Transverse colon (tissue), 4 donors: ENCODE measurements at regions not wholly inside any gene's neighbourhood (a gene's known extent, or its start where the extent isn't known, plus 50 kb on each side); places are given as distances from the start of the nearest gene placed in this dataset.

Experiments used
- DNase-seq: peaks from one replicate; pipeline ENCODE4 v3.0.0-alpha.2; 2019
- H3K27ac ChIP-seq, 4 donors: fragments of 200-600 bp; sonication (generic); 2 replicates each; pipeline ENCODE4 v1.5.1; 2016 to 2018; ENCODE audit warnings: inconsistent platforms in 4 of 4
- H3K27me3 ChIP-seq: fragments of 200-600 bp; sonication (generic); 2 replicates; pipeline ENCODE4 v1.5.1; 2017; ENCODE audit warnings: inconsistent platforms
- H3K36me3 ChIP-seq, 4 donors: fragments of 200-600 bp; sonication (generic); 2 replicates each; pipeline ENCODE4 v1.5.1; 2017 to 2019; ENCODE audit warnings: inconsistent platforms in 4 of 4
- H3K4me1 ChIP-seq, 4 donors: fragments of 200-600 bp; sonication (generic); 2 replicates each; pipeline ENCODE4 v1.5.1; 2017 to 2020; ENCODE audit warnings: inconsistent platforms in 4 of 4
- H3K4me3 ChIP-seq, 4 donors: fragments of 200-600 bp; sonication (generic); 1 replicate in 1 of 4; 2 replicates in 3 of 4; pipeline versions ENCODE4 v1.5.1 to v1.6.1; 2017 to 2019; ENCODE audit warnings: inconsistent platforms in 4 of 4
- H3K9me3 ChIP-seq, 2 donors: fragments of 200-600 bp; sonication (generic); 2 replicates each; pipeline ENCODE4 v1.5.1; 2017 to 2019; ENCODE audit warnings: inconsistent platforms in 2 of 2
- EP300 ChIP-seq: sonication (generic); formaldehyde crosslinking; IDR thresholded peaks from one replicate; pipeline ENCODE4 v1.6.1; 2017; ENCODE audit warnings: antibody characterized with exemption, low read depth
- POLR2A ChIP-seq: fragments of 450-650 bp; IDR thresholded peaks from one replicate; pipeline ENCODE4 v1.6.1; 2016; ENCODE audit warnings: antibody characterized with exemption, mild to moderate bottlenecking, moderate library complexity
- POLR2AphosphoS5 ChIP-seq, 3 donors: sonication (generic); formaldehyde crosslinking; IDR thresholded peaks; one replicate each; pipeline ENCODE4 v1.6.1; 2016; ENCODE audit warnings: antibody characterized with exemption in 3 of 3
- WGBS, 2 donors: methylation state at CpG; one replicate each; pipeline ENCODE4 v1.1.5; 2018; ENCODE audit warnings: low coverage in 1 of 2; 5-methylcytosine and 5-hydroxymethylcytosine counted together
- in situ Hi-C, 4 donors: fragments of 200-750 bp; cut with MboI; loops; one replicate each; pipeline versions ENCODE4 v1.15.0 to v1.15.1; 2017; ENCODE audit warnings: low sequenced_read_pairs in 3 of 4, low pct_ligation_motif_present in 1 of 4, low pct_unique_long_range_greater_than_20kb in 1 of 4
- intact Hi-C: fragments of 100-400 bp; cut with DNase I; formaldehyde crosslinking; loops from one replicate; pipeline ENCODE4 v1.15.1; 2023; ENCODE audit warnings: low total_unique reads
- TF ChIP-seq, protein P1 (sequence below), 5 experiments: fragments of 200-600 bp in 3 of 5; fragments of 450-650 bp in 2 of 5; sonication (generic) in 3 of 5; IDR thresholded peaks; 1 replicate in 2 of 5; 2 replicates in 3 of 5; pipeline ENCODE4 v1.5.1; 2016 to 2017; ENCODE audit warnings: antibody characterized with exemption in 5 of 5, inconsistent platforms in 3 of 5, mild to moderate bottlenecking in 2 of 5, moderate library complexity in 1 of 5

DNA sequence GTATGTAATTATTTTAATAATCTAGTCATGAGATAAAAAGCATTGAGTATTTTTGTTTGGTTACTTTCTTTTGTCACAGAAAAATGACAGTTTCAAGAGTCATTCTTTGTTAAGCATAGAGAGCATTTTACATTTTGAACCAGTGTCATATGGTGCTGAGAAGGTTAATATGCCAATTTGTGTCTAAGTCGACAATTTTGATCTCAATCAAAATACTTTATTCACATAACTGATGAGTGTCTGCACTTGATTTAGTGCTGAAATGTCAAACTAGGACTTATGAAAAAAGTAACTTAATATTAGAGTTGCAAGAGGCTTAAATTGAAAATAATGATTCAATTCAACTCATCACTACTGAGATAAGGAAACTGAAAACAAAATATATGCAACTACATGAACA is 1804.6 kb upstream of the ACO1 start:
- WGBS, 2 donors, result 74 to 81% methylated on average over 1 of the region's 1 CpG
- TF ChIP-seq EP300 (no peak), POLR2A (no peak), POLR2AphosphoS5 (IDR thresholded peaks at IDR 0.05) (no peak)
- TF ChIP-seq, protein P1, sequence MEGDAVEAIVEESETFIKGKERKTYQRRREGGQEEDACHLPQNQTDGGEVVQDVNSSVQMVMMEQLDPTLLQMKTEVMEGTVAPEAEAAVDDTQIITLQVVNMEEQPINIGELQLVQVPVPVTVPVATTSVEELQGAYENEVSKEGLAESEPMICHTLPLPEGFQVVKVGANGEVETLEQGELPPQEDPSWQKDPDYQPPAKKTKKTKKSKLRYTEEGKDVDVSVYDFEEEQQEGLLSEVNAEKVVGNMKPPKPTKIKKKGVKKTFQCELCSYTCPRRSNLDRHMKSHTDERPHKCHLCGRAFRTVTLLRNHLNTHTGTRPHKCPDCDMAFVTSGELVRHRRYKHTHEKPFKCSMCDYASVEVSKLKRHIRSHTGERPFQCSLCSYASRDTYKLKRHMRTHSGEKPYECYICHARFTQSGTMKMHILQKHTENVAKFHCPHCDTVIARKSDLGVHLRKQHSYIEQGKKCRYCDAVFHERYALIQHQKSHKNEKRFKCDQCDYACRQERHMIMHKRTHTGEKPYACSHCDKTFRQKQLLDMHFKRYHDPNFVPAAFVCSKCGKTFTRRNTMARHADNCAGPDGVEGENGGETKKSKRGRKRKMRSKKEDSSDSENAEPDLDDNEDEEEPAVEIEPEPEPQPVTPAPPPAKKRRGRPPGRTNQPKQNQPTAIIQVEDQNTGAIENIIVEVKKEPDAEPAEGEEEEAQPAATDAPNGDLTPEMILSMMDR (IDR thresholded peaks at IDR 0.05), result no peak
- Histone ChIP-seq H3K4me1 (no peaks in the 10 kb centered on the region), H3K27ac (no peak overlapping the region), H3K27me3 (no peaks in the 10 kb centered on the region), H3K9me3 (no peaks in the 10 kb centered on the region), H3K4me3 (no peak overlapping the region), H3K36me3 (no peaks in the 10 kb centered on the region)
- intact Hi-C loops (no loop called here), in situ Hi-C loops (no loop called here)
- no peak for DNase-seq

DNA sequence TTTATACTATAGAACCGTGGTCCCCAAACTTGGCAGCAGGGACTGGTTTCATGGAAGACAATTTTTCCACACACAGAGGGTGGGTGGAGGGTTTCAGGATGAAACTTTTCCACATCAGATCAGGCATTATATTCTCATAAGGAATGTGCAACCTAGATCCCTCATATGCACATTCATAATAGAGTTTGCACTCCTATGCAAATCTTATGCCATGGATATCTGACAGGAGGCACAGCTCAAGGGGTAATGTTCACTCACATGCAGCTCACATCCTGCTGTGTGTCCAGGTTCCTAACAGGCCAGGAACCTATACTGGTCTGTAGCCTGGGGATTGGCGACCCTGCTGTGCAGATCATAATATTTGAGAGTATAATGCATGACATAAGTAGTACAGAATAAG is 1802.2 kb upstream of the ACO1 start:
- in situ Hi-C loops, result no loop called here
- H3K27ac ChIP-seq, result no peak overlapping the region
- no peaks in the 10 kb centered on the region for H3K36me3 ChIP-seq
- WGBS, 2 donors, result 46 to 100% methylated on average over 1 to 2 of the region's 2 CpGs
- no peak for DNase-seq
- intact Hi-C loops, result no loop called here
- no peaks in the 10 kb centered on the region for H3K9me3 ChIP-seq
- no peaks in the 10 kb centered on the region for H3K4me1 ChIP-seq
- TF ChIP-seq POLR2A (no peak), EP300 (no peak), POLR2AphosphoS5 (IDR thresholded peaks at IDR 0.05) (no peak)
- H3K27me3 ChIP-seq, result no peaks in the 10 kb centered on the region
- H3K4me3 ChIP-seq, result no peak overlapping the region

DNA sequence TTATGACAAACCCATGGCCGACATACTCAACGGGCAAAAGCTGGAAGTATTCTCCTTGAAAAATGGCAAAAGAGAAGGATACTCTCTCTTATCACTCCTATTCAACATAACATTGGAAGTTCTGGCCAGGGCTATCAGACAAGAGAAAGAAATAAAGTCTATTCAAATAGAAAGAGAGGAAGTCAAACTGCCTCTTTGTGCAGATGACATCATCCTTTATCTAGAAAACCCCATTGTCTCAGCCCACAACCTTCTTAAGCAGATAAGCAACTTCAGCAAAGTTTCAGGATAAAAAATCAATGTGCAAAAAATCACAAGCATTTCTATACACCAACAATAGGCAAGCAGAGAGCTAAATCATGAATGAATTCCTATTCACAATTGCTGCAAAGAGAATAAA is 1799.9 kb upstream of the ACO1 start:
- Histone ChIP-seq H3K4me3 (no peak overlapping the region), H3K4me1 (no peaks in the 10 kb centered on the region), H3K9me3 (no peaks in the 10 kb centered on the region), H3K27me3 (no peaks in the 10 kb centered on the region), H3K27ac (no peak overlapping the region), H3K36me3 (no peaks in the 10 kb centered on the region)
- in situ Hi-C loops (no loop called here), intact Hi-C loops (no loop called here)
- no peak for TF ChIP-seq POLR2AphosphoS5 (IDR thresholded peaks at IDR 0.05)
- TF ChIP-seq, protein P1 (IDR thresholded peaks at IDR 0.05), result no peak
- TF ChIP-seq POLR2A, result no peak
- no peak for TF ChIP-seq EP300
- no peak for DNase-seq
- WGBS, 2 donors, result 27 to 81% methylated on average over 2 of the region's 2 CpGs

DNA sequence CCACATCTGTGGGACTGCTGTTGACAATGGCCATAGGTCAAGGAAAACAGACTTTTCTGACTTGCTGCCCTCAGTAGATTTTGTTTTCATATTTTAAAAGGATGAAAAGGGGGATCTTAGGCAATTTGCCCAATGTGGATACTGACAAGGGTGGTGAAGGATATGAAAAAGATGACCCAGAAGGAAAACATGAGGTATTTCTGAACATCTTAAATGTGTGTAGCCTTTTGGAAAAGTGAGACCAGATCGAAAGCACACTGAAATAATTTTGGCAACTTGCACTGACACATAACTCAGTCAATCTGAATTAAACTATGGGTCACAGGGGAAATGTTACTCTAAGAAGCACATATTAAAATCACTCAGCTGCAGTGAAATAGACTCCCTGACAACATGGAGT is 1793.0 kb upstream of the ACO1 start:
- 51 to 86% methylated on average over 1 of the region's 1 CpG for WGBS, 2 donors
- DNase-seq, result no peak
- no peaks in the 10 kb centered on the region for H3K27me3 ChIP-seq
- in situ Hi-C loops (no loop called here), intact Hi-C loops (no loop called here)
- H3K27ac ChIP-seq, result no peak overlapping the region
- no peaks in the 10 kb centered on the region for H3K4me1 ChIP-seq
- no peaks in the 10 kb centered on the region for H3K36me3 ChIP-seq
- H3K9me3 ChIP-seq, result no peaks in the 10 kb centered on the region
- no peak overlapping the region for H3K4me3 ChIP-seq
- TF ChIP-seq, protein P1 (IDR thresholded peaks at IDR 0.05), result no peak
- TF ChIP-seq POLR2A (no peak), POLR2AphosphoS5 (IDR thresholded peaks at IDR 0.05) (no peak), EP300 (no peak)

DNA sequence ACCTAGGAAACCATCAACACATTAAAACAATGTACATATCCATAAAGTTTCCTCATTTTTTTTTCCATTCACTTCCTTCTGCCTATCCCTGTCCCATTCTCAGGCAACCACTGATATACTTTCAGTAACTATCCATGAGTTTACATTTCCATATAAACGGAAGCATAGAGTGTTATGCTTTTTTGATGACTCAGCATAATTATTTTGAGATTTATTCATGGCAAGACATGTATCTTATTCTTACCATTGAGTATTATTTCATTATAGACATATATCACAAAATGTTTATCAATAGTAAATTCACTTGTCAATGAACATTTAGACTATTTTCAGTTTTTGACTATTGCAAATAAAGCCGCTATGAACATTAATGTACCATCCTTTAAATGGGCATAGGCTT is 1786.8 kb upstream of the ACO1 start:
- TF ChIP-seq EP300, result no peak
- no peak for TF ChIP-seq POLR2AphosphoS5 (IDR thresholded peaks at IDR 0.05)
- intact Hi-C loops (no loop called here), in situ Hi-C loops (no loop called here)
- WGBS, 2 donors, result 74 to 89% methylated on average over 2 of the region's 2 CpGs
- no peaks in the 10 kb centered on the region for H3K36me3 ChIP-seq
- H3K27me3 ChIP-seq, result no peaks in the 10 kb centered on the region
- no peaks in the 10 kb centered on the region for H3K9me3 ChIP-seq
- H3K27ac ChIP-seq, result no peak overlapping the region
- no peak overlapping the region for H3K4me3 ChIP-seq
- DNase-seq, result no peak
- no peaks in the 10 kb centered on the region for H3K4me1 ChIP-seq
